HEK293 (cell line): ENCODE measurements at regions not wholly inside any gene's neighbourhood (a gene's known extent, or its start where the extent isn't known, plus 50 kb on each side); places are given as distances from the start of the nearest gene placed in this dataset.

Experiments used
- CTCF ChIP-seq: fragments of 450-650 bp; formaldehyde crosslinking; IDR thresholded peaks from 2 replicates; pipeline ENCODE4 v1.5.1; 2016; ENCODE audit warnings: missing biosample characterization, missing genetic modification characterization
- ZNF248 ChIP-seq: fragments of 450-650 bp; formaldehyde crosslinking; IDR thresholded peaks from 2 replicates; pipeline ENCODE4 v1.5.1; 2017; ENCODE audit warnings: missing biosample characterization, missing genetic modification characterization
- ZNF274 ChIP-seq, 2 experiments: fragments of 200-500 bp in 1 of 2; fragments of 450-650 bp in 1 of 2; sonication (Bioruptor generic) in 1 of 2; formaldehyde crosslinking in 1 of 2; IDR thresholded peaks; 2 replicates each; pipeline versions ENCODE4 v1.5.1 to v1.6.1; 2014 to 2016; ENCODE audit warnings: borderline replicate concordance in 1 of 2, inconsistent platforms in 1 of 2, low read length in 1 of 2, missing biosample characterization in 1 of 2, missing genetic modification characterization in 1 of 2

GRCh38 chr1:63127376-63127775 lies 195.0 kb upstream of the FOXD3 start:
- TF ChIP-seq ZNF248 (tag by site-specific recombination) (no peak), CTCF (tag by site-specific recombination) (no peak), ZNF274 (IDR thresholded peaks at IDR 0.05; ENCODE audit: low read length) (no peak), ZNF274 (tag by site-specific recombination; IDR thresholded peaks at IDR 0.05; ENCODE audit: borderline replicate concordance) (no peak)
